Kidney (tissue), 13 donors: ENCODE measurements at regions not wholly inside any gene's neighbourhood (a gene's known extent, or its start where the extent isn't known, plus 50 kb on each side); places are given as distances from the start of the nearest gene placed in this dataset.

Experiments
- DNase-seq, 5 donors: peaks; one replicate each; pipeline ENCODE4 v3.0.0-alpha.2; 2013 to 2020
- FAIRE-seq: peaks from 2 replicates; lab custom pipeline; 2012; peaks lifted over from hg19 to GRCh38; lab: Jason Lieb, UNC
- H3K27ac ChIP-seq, 2 donors: one replicate each; pipeline ENCODE4 v1.7.0; 2013; ENCODE audit warnings: low read depth in 2 of 2, low read length in 2 of 2, inconsistent platforms in 1 of 2
- H3K27me3 ChIP-seq: one replicate; pipeline ENCODE4 v1.7.1; 2013; ENCODE audit warnings: low read length, inconsistent platforms; ENCODE audit not compliant: control insufficient read depth, insufficient read depth
- H3K36me3 ChIP-seq, 3 donors: one replicate each; pipeline versions ENCODE4 v1.7.0 to v1.7.1; 2013; ENCODE audit warnings: low read length in 3 of 3, control low read depth in 1 of 3, inconsistent platforms in 1 of 3; ENCODE audit not compliant: insufficient read depth in 3 of 3, control insufficient read depth in 2 of 3
- H3K4me1 ChIP-seq, 3 donors: one replicate each; pipeline versions ENCODE4 v1.7.0 to v1.7.1; 2013; ENCODE audit warnings: low read length in 3 of 3, inconsistent platforms in 1 of 3, low read depth in 1 of 3; ENCODE audit not compliant: control insufficient read depth in 2 of 3, insufficient read depth in 2 of 3
- H3K4me3 ChIP-seq, 3 donors: one replicate each; pipeline versions ENCODE4 v1.7.0 to v1.8.1; 2013; ENCODE audit warnings: low read length in 3 of 3, control low read depth in 1 of 3, inconsistent platforms in 1 of 3
- H3K9ac ChIP-seq, 3 donors: one replicate each; pipeline versions ENCODE4 v1.7.0 to v1.7.1; 2013; ENCODE audit warnings: low read length in 3 of 3, control low read depth in 1 of 3, inconsistent platforms in 1 of 3
- H3K9me3 ChIP-seq, 3 donors: one replicate each; pipeline versions ENCODE4 v1.7.0 to v1.7.1; 2013; ENCODE audit warnings: low read length in 3 of 3, control low read depth in 1 of 3, inconsistent platforms in 1 of 3; ENCODE audit not compliant: control insufficient read depth in 2 of 3, insufficient read depth in 1 of 3
- CTCF ChIP-seq: IDR thresholded peaks from 3 replicates; pipeline ENCODE4 v1.5.1; 2012; ENCODE audit warnings: mild to moderate bottlenecking, moderate library complexity, borderline replicate concordance; ENCODE audit not compliant: insufficient read depth; ENCODE audit errors: extremely low read depth
- intact Hi-C: fragments of 100-400 bp; cut with DNase I; formaldehyde crosslinking; loops from one replicate; pipeline ENCODE4 v1.11.1; 2022
- donor health status: control.
- donor health status: control.
- donor health status: control.
- donor health status: control.
- donor health status: control.
- donor health status: DM: yes; HTN: yes; CAD: no.
- donor health status: Normal renal cell carcinoma (clear cell type).

DNA sequence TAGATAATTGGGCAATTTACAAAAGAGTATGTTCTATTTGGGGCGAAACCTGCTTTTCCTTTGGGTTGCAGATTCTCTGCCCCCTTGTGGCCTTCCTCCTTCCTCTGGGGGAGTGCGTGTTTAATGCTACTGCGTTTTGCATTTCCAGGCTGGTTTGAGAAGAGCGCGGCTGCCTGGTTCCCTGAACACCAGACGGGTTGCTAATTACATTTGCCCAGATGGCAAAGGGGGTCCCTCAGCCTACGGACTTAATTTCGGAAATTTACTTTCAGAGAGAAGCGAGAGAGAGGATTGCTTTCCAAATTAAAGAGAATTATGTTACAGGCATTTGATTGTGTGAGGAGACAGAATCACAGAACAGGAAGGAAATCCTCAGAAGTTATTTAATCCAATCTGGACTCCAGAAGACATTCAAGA is 91.9 kb upstream of the JAZF1 start:
- Histone ChIP-seq H3K27ac (no peak overlapping the region), H3K9ac (no peak overlapping the region), H3K27me3 (no peaks in the 10 kb centered on the region), H3K4me1 (no peaks in the 10 kb centered on the region), H3K9me3 (no peaks in the 10 kb centered on the region), H3K36me3 (no peaks in the 10 kb centered on the region), H3K4me3 (peak overlapping the region in 2 of 3 donors; percentile 7 to 22)
- FAIRE-seq: no peak
- peak; percentile 38 for TF ChIP-seq CTCF
- intact Hi-C loops: no loop called here
- DNase-seq: peak in 4 of 5 donors; percentile 49 to 71 (median 54)

DNA sequence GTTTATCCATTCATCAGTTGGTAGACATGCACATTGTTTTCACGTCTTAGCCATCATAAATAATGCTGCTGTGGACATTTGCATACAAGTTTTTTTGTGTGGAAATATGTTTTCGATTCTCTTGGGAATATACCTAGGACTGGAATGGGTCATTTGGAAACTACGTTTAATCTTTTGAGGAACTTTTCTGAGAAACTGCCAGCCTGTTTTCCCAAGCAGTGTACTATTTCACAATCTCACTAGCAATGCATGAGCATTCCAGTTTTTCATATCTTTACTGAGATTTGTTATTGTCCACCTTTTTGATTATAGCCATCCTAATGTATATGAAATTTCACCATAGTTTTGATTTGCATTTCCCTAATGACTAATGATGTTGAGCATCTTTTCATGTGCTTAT is 95.7 kb upstream of the JAZF1 start:
- Histone ChIP-seq H3K27me3 (no peaks in the 10 kb centered on the region), H3K4me1 (no peaks in the 10 kb centered on the region), H3K9me3 (no peaks in the 10 kb centered on the region), H3K27ac (no peak overlapping the region), H3K9ac (no peak overlapping the region), H3K4me3 (no peak overlapping the region), H3K36me3 (no peaks in the 10 kb centered on the region)
- FAIRE-seq (no peak), DNase-seq (no peak)
- intact Hi-C loops: no loop called here
- no peak for TF ChIP-seq CTCF

DNA sequence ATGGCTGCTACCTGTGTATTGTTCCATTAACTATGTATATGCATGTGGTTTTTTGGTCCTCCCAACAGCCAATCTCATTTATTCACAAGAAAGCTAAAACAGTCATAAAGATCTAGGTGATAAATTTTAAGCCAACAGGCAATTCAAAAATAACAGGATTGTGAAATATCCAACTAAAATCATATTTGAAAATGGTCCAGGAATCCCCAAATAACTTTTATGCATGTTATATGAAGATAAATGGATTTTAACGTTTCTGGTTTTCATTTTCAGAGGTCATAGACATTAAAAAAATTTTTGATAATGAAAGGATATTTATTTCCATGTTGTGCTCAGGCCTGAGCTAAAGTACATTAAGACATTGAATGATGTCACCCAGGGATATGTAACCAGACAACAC is 96.8 kb upstream of the JAZF1 start:
- H3K4me1 ChIP-seq: no peaks in the 10 kb centered on the region
- no peak overlapping the region for H3K27ac ChIP-seq
- H3K27me3 ChIP-seq: no peaks in the 10 kb centered on the region
- intact Hi-C loops: no loop called here
- H3K4me3 ChIP-seq: no peak overlapping the region
- DNase-seq (no peak), FAIRE-seq (no peak)
- no peak for TF ChIP-seq CTCF
- no peak overlapping the region for H3K9ac ChIP-seq
- H3K36me3 ChIP-seq: no peaks in the 10 kb centered on the region
- H3K9me3 ChIP-seq: no peaks in the 10 kb centered on the region

DNA sequence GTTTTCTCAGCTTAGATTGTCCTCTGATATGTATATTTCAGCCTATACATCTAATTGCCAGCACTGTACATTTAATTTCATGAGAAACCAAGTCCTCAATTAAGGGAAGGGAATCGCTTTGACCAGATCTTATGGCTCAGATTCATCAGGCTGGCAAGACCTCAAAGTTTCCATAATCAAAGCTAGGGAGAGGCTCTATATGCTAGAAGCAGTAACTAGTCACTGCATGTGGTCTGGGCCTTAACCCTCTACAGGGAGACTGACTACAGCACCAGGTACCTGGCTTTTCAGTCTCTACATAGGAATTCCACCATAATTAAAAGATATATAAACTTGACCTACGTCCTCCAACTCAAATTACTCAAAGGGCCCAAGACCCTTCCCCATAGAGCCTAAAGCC is 97.4 kb upstream of the JAZF1 start:
- Histone ChIP-seq H3K9ac (no peak overlapping the region), H3K27me3 (no peaks in the 10 kb centered on the region), H3K27ac (no peak overlapping the region), H3K9me3 (no peaks in the 10 kb centered on the region), H3K36me3 (no peaks in the 10 kb centered on the region), H3K4me1 (no peaks in the 10 kb centered on the region), H3K4me3 (no peak overlapping the region)
- no peak for TF ChIP-seq CTCF
- DNase-seq: no peak
- intact Hi-C loops: no loop called here
- no peak for FAIRE-seq
